ENCODE measurements at regions not wholly inside any gene's neighbourhood (a gene's known extent, or its start where the extent isn't known, plus 50 kb on each side); places are given as distances from the start of the nearest gene placed in this dataset.

DNA sequence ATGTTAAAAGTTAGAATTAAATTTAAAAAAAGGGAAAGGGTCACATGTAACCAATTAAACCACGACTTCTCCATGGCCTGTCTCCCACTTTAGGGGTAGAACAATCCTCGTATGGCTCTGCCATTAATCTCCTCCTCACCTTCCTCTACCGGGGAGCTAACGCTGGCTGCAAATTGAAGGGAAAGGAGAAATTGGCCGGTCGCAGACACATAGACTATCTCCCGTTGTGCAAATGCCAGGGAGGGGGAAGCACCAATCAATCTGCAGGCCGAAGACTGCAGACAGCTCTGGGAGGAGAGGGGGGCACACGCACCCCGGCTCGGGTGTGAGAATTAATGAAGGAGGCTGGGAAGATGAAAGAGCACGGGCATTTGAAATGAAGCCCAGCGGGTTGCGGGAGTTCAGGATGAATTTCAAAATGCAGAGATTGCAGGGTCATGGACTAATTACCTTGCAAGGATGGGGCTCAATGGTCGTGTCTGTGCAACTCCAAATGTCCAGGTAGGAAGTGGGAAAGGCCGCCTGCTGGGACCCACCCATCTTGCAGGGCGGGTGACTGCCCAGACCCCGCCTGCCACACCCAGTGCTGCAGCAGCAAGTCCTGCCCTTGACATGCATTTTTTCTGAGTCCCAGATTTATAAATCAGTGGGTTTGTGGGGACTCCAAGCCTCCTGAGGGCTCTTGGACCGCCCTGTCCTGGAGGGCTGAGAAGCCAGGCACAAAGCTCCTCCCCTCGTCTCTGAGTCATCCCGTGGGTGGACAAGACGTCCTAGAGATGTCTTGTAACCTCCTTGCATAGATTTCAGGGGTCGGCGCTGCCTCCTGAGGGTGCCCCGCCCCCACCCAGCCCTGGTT is 534.2 kb downstream of the TBC1D22A start:
- DNase-seq, result no peak

DNA sequence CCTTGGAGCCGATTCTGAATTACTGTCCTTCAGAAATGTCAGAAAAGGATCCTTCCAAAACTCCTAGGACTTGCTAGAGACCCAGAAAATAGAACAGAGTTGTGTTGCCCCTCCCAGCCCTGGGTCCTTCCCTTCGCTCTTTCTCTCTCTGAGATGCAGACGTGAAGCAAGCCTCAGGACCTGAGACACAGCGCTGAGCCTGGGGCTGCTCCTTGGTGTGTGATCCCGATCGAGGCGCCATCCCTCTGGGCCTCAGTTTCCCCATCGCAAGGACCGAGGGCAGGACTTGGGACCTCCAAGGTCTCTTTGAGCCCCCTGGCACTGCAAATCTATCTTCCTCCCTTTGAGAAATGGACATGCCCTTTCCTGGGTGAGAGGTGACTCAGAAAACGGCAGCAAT is 533.5 kb downstream of the TBC1D22A start:
- DNase-seq, result no peak

GRCh38 chr22:47295226-47295901 is 532.9 kb downstream of the TBC1D22A start:
- no peak for DNase-seq

- no peak for DNase-seq
Observed at GRCh38 chr22:47294576-47294975, 532.1 kb downstream of the TBC1D22A start.

GRCh38 chr22:47294222-47294532 is 531.7 kb downstream of the TBC1D22A start:
- DNase-seq, result no peak

- DNase-seq, result no peak
Observed at GRCh38 chr22:47293368-47294221, 531.1 kb downstream of the TBC1D22A start.

- DNase-seq, result no peak
Observed at GRCh38 chr22:47292546-47293320, 530.3 kb downstream of the TBC1D22A start.

GRCh38 chr22:47291565-47292495 is 529.4 kb downstream of the TBC1D22A start:
- DNase-seq, result no peak

GRCh38 chr22:47290706-47291430 is 528.4 kb downstream of the TBC1D22A start:
- no peak for DNase-seq

- no peak for DNase-seq
Observed at GRCh38 chr22:47289336-47289985, 527.0 kb downstream of the TBC1D22A start.

DNA sequence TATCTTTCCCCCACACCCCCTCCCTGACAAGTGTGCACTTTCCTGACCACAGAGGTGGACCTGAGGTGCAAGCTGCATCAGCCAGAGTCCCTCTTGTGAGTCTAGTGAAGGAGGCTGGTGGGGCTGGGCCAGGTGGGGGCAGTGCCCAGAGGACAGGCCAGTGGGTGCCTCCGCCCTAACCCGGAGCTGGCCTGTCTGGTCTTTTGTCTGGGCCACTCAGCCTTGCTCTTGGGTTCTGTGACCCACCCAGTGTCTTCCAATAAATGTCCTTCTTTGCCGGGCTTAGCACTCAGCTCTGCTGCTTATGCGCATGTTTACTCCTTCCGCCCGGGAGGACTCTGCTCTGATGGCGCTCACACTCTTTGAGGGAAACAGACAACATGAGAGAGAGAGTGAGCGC is 526.2 kb downstream of the TBC1D22A start:
- no peak for DNase-seq

DNA sequence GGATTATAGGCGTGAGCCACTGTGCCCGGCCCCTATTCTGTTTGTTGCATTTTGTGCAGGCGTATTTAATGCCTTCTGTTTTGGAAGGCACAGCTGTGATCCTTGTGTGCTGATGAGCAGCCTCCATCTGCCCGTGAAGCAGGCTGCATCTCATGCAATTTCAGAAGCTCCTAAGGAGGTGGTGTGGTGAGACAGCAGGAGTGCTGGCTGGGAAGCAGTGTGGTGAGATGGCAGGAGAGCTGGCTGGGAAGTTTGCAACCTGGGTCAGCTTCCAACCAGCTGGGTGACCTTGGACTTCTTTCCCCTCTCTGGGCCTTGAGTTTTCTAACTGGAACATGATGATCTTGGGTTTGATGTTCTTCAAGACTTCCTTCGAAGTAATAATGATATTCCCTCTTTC is 525.1 kb downstream of the TBC1D22A start:
- DNase-seq, result no peak

DNA sequence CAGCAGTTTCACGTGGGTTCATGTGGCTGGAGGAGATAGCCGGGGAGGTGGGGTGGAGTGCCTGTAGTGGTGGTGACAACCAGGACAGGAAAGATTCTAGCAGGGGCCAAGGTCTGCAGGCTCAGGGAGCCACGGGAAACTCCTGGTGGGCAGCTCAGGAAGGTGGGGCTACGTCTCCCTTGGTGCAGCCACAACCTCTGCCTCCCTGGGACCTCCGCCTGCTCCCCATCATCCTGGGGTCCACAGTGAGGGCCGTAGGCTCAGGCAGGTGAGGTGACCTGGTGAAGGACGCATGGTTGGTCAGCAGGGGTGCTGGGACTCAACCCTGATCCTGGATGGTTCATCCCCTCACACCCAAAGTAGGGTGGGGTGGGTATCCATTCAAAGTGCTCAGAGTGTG is 524.1 kb downstream of the TBC1D22A start:
- DNase-seq, result no peak

- no peak for DNase-seq
Observed at GRCh38 chr22:47285981-47286380, 523.5 kb downstream of the TBC1D22A start.

- DNase-seq, result no peak
Observed at GRCh38 chr22:47284822-47285221, 522.4 kb downstream of the TBC1D22A start.

DNA sequence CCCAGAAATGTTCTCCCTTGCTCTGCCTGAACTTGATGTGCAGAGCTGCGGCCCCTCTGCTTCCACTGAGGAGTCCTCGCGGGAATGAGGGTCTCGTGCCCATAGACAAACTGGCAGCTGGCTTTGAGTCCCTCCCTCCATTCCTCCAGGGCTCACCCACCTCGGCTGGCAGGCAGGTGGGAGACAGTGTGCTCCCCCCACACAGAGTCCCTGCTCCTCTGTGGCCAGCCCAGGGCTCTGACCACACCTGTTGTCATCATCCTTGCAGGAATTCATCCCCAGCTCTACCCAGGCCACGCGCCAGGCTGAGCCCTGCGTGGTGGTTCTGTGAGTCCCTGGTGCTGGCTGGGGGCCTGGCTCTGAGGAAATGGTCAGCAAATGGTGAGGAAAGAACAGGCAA is 521.9 kb downstream of the TBC1D22A start:
- no peak for DNase-seq

DNA sequence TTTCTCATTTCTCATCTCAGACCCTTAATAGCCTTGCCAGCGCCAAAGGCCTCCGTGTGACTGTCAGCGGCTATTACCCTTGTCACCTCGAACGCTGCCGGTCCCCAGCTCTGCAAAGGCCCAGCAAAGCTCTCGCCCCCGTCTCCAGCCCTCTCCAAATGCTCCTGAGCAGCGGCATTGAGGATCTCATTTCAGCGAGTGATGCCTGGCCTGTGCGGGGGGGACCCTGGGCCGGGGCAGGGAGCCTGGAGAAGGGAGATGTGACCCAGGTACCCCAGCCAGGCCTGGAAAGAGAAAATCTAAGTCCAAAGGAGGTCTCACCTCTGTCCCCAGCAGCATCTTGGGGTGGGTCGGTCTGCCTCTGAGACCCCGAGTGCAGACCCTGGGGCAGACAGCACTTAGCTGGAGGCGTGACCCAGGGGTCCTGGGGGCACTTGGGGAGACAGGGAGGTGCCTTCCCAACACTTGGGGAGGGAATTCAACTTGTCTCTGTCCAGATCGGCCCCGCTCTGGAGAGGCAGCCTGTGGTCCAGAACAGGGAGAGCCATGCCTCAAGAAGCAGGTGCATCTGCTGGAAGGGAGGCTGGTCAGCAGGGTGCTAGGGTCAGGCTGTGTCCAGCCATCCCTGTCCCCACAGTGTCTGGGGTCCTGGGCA is 521.3 kb downstream of the TBC1D22A start:
- DNase-seq, result no peak

DNA sequence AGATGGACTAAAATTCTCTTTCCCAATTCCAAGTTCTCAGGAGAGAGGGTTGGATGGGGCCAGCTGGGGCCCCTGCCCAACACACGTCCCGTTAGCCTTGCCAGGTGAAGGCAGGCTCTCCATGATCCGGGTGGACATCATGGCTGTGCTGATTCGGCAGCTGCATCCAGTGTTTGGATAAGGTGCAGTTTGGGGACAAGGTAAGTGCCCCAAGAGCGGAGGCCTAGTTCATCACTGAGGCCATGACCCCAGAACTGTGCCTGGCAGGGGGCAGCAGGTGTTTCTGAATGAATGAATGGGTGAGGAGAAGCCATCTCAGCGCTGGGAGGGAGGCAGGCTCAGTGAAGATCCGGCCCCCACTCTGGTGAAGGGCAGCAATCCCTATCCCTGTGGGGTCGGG is 520.4 kb downstream of the TBC1D22A start:
- no peak for DNase-seq

DNA sequence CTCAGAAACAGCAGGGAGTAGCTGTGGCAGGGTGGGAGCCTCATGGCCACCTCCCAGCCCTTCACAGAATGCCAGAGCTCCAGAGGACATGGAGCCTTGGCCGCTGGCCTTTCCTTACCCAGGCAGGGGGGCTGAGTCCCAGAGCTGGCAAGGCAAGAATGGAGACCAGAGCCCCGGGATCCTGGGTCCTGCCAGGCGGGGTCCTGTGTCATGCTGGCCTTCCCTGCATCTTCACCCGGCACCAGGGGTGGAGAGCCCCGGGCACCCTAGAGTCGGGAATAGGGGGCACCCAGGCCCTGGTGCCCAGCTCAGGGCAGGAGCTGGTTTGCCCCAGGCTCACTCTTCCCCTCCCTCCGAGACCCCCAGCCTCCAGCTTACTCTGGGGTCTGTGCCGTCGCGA is 519.9 kb downstream of the TBC1D22A start:
- DNase-seq, result no peak

Data from SW 1271 (cell line).